Spleen (tissue), 7 donors: ENCODE measurements at regions not wholly inside any gene's neighbourhood (a gene's known extent, or its start where the extent isn't known, plus 50 kb on each side); places are given as distances from the start of the nearest gene placed in this dataset.
"Not testable (repeated sequence)": the region's sequence is repeated elsewhere in the genome, so short reads cannot be mapped to it uniquely, and the experiment has no call there.

Experiments
- POLR2AphosphoS5 ChIP-seq, 3 donors: sonication (generic); formaldehyde crosslinking; IDR thresholded peaks; one replicate each; pipeline ENCODE4 v1.5.1; 2017; ENCODE audit warnings: antibody characterized with exemption in 3 of 3
- TF ChIP-seq, protein P1 (sequence below), 11 experiments: fragments of 200-600 bp in 7 of 11; fragments of 450-650 bp in 4 of 11; sonication (generic) in 4 of 11; IDR thresholded peaks in 8 of 11; conservative IDR thresholded peaks in 3 of 11; 1 replicate in 7 of 11; 2 replicates in 4 of 11; pipeline versions ENCODE4 v1.4.0 to v1.8.0; 2016 to 2021; ENCODE audit warnings: antibody characterized with exemption in 11 of 11, inconsistent platforms in 4 of 11, mild to moderate bottlenecking in 1 of 11
- donor health status: DM: no; HTN: no; CAD: no; lungs with moderate emphysema.
- donor health status: DM: no; HTN: no; CAD: no.
- donor health status: DM: no; HTN: no; CAD: no.

DNA sequence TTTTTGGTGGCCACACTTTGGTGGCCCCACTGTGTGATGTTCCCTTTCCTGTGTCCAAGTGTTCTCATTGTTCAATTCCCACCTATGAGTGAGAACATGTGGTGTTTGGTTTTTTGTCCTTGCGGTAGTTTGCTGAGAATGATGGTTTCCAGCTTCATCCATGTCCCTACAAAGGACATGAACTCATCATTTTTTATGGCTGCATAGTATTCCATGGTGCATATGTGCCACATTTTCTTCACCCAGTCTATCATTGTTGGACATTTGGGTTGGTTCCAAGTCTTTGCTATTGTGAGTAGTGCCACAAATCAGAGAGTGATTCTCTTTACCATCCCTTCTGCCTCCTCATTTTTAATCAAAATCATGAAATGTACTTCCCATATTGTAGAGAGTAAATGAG, 114.0 kb upstream of the NR2F2 start:
- TF ChIP-seq, protein P1, sequence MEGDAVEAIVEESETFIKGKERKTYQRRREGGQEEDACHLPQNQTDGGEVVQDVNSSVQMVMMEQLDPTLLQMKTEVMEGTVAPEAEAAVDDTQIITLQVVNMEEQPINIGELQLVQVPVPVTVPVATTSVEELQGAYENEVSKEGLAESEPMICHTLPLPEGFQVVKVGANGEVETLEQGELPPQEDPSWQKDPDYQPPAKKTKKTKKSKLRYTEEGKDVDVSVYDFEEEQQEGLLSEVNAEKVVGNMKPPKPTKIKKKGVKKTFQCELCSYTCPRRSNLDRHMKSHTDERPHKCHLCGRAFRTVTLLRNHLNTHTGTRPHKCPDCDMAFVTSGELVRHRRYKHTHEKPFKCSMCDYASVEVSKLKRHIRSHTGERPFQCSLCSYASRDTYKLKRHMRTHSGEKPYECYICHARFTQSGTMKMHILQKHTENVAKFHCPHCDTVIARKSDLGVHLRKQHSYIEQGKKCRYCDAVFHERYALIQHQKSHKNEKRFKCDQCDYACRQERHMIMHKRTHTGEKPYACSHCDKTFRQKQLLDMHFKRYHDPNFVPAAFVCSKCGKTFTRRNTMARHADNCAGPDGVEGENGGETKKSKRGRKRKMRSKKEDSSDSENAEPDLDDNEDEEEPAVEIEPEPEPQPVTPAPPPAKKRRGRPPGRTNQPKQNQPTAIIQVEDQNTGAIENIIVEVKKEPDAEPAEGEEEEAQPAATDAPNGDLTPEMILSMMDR (IDR thresholded peaks at IDR 0.05 in 8 of 11, conservative IDR thresholded peaks at IDR 0.05 in 3 of 11) = not testable (repeated sequence)
- not testable (repeated sequence) for TF ChIP-seq POLR2AphosphoS5 (IDR thresholded peaks at IDR 0.05)
